Mesothelial cell of epicardium (in vitro differentiated cells): ENCODE measurements at regions not wholly inside any gene's neighbourhood (a gene's known extent, or its start where the extent isn't known, plus 50 kb on each side); places are given as distances from the start of the nearest gene placed in this dataset.
"Not testable (repeated sequence)": the region's sequence is repeated elsewhere in the genome, so short reads cannot be mapped to it uniquely, and the experiment has no call there.

Source experiments
- DNase-seq, 2 experiments: peaks; one replicate each; pipeline ENCODE4 v3.0.0; 2021; ENCODE audit warnings: low spot score in 2 of 2; ENCODE audit not compliant: unreplicated experiment in 2 of 2
- H3K27ac Mint-ChIP-seq: 2 replicates; pipeline ENCODE4 v1.8.0; 2021; ENCODE audit warnings: mixed read lengths
- H3K27me3 Mint-ChIP-seq: 2 replicates; pipeline ENCODE4 v1.8.0; 2021; ENCODE audit warnings: low read depth, mixed read lengths
- H3K36me3 Mint-ChIP-seq: 2 replicates; pipeline ENCODE4 v1.8.0; 2021; ENCODE audit warnings: mixed read lengths
- H3K4me1 Mint-ChIP-seq: 2 replicates; pipeline ENCODE4 v1.8.0; 2021; ENCODE audit warnings: mixed read lengths
- H3K4me3 Mint-ChIP-seq: 2 replicates; pipeline ENCODE4 v1.8.0; 2021; ENCODE audit warnings: mild to moderate bottlenecking, moderate library complexity, mixed read lengths
- H3K9me3 Mint-ChIP-seq: 2 replicates; pipeline ENCODE4 v1.8.0; 2021; ENCODE audit warnings: mixed read lengths
- CTCF ChIP-seq: fragments of 200-600 bp; sonication (generic); IDR thresholded peaks from one replicate; pipeline ENCODE4 v1.5.0; 2021; ENCODE audit warnings: antibody characterized with exemption; ENCODE audit not compliant: unreplicated experiment

GRCh38 chr4:78707793-78708192 is 68.4 kb upstream of the BMP2K start:
- H3K36me3 Mint-ChIP-seq: peaks cover 4% of the 10 kb centered on the region
- no peak overlapping the region for H3K27ac Mint-ChIP-seq
- no peak for DNase-seq
- H3K27me3 Mint-ChIP-seq: no peaks in the 10 kb centered on the region
- no peak for TF ChIP-seq CTCF
- no peak overlapping the region for H3K4me3 Mint-ChIP-seq
- peaks cover 16% of the 10 kb centered on the region for H3K9me3 Mint-ChIP-seq
- no peaks in the 10 kb centered on the region for H3K4me1 Mint-ChIP-seq

GRCh38 chr4:78710536-78710935 is 65.6 kb upstream of the BMP2K start:
- Mint-ChIP-seq H3K27me3 (no peaks in the 10 kb centered on the region), H3K4me3 (no peak overlapping the region), H3K27ac (no peak overlapping the region), H3K4me1 (no peaks in the 10 kb centered on the region), H3K36me3 (no peaks in the 10 kb centered on the region), H3K9me3 (peaks cover 6% of the 10 kb centered on the region)
- no peak for TF ChIP-seq CTCF
- DNase-seq: no peak

GRCh38 chr4:78711676-78712075 is 64.5 kb upstream of the BMP2K start:
- no peaks in the 10 kb centered on the region for H3K36me3 Mint-ChIP-seq
- H3K4me1 Mint-ChIP-seq: no peaks in the 10 kb centered on the region
- no peak overlapping the region for H3K4me3 Mint-ChIP-seq

GRCh38 chr4:78714598-78714997 is 61.6 kb upstream of the BMP2K start:
- H3K27ac Mint-ChIP-seq, H3K4me3 Mint-ChIP-seq, H3K4me1 Mint-ChIP-seq, H3K36me3 Mint-ChIP-seq, DNase-seq, H3K27me3 Mint-ChIP-seq, H3K9me3 Mint-ChIP-seq: not testable (repeated sequence)

More at GRCh38 chr4:78711676-78712075, 64.5 kb upstream of the BMP2K start:
- TF ChIP-seq CTCF: no peak
- DNase-seq: no peak
- H3K9me3 Mint-ChIP-seq: peaks cover 6% of the 10 kb centered on the region
- H3K27me3 Mint-ChIP-seq: no peaks in the 10 kb centered on the region
- no peak overlapping the region for H3K27ac Mint-ChIP-seq

- not testable (repeated sequence) for H3K4me1 Mint-ChIP-seq, H3K27me3 Mint-ChIP-seq, H3K9me3 Mint-ChIP-seq, H3K4me3 Mint-ChIP-seq, H3K27ac Mint-ChIP-seq, H3K36me3 Mint-ChIP-seq, DNase-seq
These were observed 60.8 kb upstream of the BMP2K start for GRCh38 chr4:78715372-78715771.

GRCh38 chr4:78717712-78718111 is 58.4 kb upstream of the BMP2K start:
- not testable (repeated sequence) for H3K27me3 Mint-ChIP-seq, H3K4me3 Mint-ChIP-seq, H3K4me1 Mint-ChIP-seq

GRCh38 chr4:78720204-78720603 is 55.9 kb upstream of the BMP2K start:
- H3K4me1 Mint-ChIP-seq: peaks cover 8% of the 10 kb centered on the region
- DNase-seq: no peak
- no peak overlapping the region for H3K4me3 Mint-ChIP-seq
- no peaks in the 10 kb centered on the region for H3K27me3 Mint-ChIP-seq
- TF ChIP-seq CTCF: no peak
- no peaks in the 10 kb centered on the region for H3K9me3 Mint-ChIP-seq
- no peaks in the 10 kb centered on the region for H3K36me3 Mint-ChIP-seq
- H3K27ac Mint-ChIP-seq: no peak overlapping the region

More at GRCh38 chr4:78717712-78718111, 58.4 kb upstream of the BMP2K start:
- not testable (repeated sequence) for H3K9me3 Mint-ChIP-seq, H3K27ac Mint-ChIP-seq, DNase-seq, H3K36me3 Mint-ChIP-seq
